ENCODE measurements at regions not wholly inside any gene's neighbourhood (a gene's known extent, or its start where the extent isn't known, plus 50 kb on each side); places are given as distances from the start of the nearest gene placed in this dataset.
A peak's percentile ranks its signal among the peaks of the same experiment; 100 is the strongest.

DNA sequence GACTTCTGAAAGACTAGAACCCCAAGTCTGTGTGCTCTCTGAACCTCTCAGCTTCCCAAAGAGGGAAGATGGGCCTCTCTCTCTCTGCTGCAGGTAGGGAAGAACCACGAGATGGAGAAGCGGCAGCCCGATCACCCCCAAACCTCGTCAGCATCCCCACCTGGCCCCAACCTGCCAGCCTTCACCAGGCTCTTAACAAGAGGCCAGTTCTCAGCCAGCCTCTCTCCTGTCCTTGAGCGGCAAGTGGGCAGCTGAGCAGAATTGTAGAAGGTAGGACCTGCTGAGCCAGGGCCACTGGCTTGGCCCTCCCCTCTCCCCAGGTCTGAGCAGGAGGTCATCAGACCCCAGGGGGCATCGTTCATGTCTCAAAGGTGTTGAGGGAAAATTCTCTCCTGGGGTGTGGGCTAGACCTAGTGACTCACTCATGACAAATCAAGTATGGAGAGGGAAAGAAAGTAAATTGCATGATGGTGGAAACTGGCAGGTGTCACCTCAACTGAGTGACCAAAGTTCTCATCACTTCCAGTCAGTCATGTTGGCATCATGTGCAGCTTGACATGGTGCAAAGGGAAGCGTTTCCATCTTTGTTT, 92.0 kb upstream of the GPR26 start:
- FAIRE-seq (no peak), DNase-seq (ENCODE audit: low read depth) (no peak)
- H3K36me3 ChIP-seq (ENCODE audit: control insufficient read depth, insufficient read depth, low read length): no peaks in the 10 kb centered on the region
- no peak overlapping the region for H3K4me3 ChIP-seq (ENCODE audit: low read depth, low read length)
- TF ChIP-seq, protein P1, sequence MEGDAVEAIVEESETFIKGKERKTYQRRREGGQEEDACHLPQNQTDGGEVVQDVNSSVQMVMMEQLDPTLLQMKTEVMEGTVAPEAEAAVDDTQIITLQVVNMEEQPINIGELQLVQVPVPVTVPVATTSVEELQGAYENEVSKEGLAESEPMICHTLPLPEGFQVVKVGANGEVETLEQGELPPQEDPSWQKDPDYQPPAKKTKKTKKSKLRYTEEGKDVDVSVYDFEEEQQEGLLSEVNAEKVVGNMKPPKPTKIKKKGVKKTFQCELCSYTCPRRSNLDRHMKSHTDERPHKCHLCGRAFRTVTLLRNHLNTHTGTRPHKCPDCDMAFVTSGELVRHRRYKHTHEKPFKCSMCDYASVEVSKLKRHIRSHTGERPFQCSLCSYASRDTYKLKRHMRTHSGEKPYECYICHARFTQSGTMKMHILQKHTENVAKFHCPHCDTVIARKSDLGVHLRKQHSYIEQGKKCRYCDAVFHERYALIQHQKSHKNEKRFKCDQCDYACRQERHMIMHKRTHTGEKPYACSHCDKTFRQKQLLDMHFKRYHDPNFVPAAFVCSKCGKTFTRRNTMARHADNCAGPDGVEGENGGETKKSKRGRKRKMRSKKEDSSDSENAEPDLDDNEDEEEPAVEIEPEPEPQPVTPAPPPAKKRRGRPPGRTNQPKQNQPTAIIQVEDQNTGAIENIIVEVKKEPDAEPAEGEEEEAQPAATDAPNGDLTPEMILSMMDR (IDR thresholded peaks at IDR 0.05; ENCODE audit: insufficient read depth, low read length, severe bottlenecking): no peak
- peaks cover 2% of the 10 kb centered on the region for H3K27me3 ChIP-seq (ENCODE audit: control insufficient read depth, insufficient read depth, low read length)

DNA sequence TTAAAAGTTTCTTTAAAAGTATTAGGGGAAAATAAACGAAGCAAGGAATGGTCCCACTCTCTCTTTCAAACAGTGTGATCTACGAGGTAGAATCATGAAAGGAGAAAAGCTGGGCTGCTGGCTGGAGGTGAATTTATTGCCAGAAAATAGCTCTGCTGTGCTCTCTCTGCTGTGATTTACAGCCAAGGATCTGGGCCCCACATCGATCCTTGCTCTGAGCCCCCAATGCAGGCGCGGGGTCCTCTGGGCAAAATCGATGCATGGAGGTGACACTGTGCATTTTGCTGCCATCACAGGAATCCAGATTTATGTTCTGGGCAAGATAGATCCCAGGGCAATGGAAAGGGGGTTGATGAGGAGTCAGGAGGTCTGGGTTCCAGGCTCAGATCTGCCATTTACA, 91.0 kb upstream of the GPR26 start:
- H3K36me3 ChIP-seq (ENCODE audit: control insufficient read depth, insufficient read depth, low read length): no peaks in the 10 kb centered on the region
- H3K27me3 ChIP-seq (ENCODE audit: control insufficient read depth, insufficient read depth, low read length): peaks cover 2% of the 10 kb centered on the region
- DNase-seq (ENCODE audit: low read depth) (no peak), FAIRE-seq (peak; percentile 36)
- H3K4me3 ChIP-seq (ENCODE audit: low read depth, low read length): no peak overlapping the region
- TF ChIP-seq, protein P1 (IDR thresholded peaks at IDR 0.05; ENCODE audit: insufficient read depth, low read length, severe bottlenecking): no peak

DNA sequence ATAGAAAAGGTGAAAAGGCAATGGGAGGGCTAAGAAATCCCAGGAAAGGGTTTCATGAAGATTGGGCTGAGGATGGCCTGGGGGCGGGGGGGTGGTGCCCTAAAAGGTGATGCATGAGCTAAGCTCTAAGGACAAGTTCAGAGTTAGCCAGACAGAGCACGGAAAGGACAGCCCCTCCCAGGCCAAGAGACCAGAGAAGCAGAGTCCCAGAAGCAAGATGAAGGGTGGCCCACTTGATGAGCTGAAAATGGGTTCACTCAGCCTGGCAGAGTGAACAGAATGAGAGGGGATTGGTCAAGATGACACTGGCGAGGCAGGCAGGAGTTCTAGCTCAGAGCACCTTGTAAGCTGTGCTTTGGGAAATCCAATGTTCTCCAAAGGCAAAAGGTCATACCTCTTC, 89.4 kb upstream of the GPR26 start:
- H3K4me3 ChIP-seq (ENCODE audit: low read depth, low read length): no peak overlapping the region
- DNase-seq (ENCODE audit: low read depth) (no peak), FAIRE-seq (no peak)
- H3K27me3 ChIP-seq (ENCODE audit: control insufficient read depth, insufficient read depth, low read length): peaks cover 2% of the 10 kb centered on the region
- H3K36me3 ChIP-seq (ENCODE audit: control insufficient read depth, insufficient read depth, low read length): no peaks in the 10 kb centered on the region
- TF ChIP-seq, protein P1 (IDR thresholded peaks at IDR 0.05; ENCODE audit: insufficient read depth, low read length, severe bottlenecking): no peak

DNA sequence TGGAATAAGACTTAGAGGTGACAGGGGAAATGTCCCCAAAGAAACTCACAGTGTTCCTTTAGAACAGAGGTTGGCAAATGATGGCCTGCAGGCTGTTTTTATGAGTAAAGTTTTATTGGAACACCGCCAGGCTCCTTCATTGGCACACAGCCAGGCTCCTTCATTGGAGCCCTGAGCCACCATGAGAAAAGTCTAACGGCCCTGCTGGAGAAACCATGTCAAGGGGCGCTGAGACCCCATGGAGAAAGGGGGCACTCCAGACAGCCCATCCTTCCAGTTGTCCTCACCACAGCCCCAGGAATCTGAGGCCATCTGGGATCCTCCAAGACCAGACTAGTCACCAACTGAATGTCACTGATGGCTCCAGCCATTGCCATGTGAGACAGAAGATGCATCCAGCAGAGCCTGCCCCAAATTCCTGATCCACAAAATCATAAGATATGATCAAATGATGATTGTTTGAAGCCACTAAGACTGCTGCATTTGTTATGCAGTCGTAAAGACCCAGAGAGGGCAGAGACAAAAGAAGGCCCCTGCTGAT, 88.2 kb upstream of the GPR26 start:
- no peaks in the 10 kb centered on the region for H3K36me3 ChIP-seq (ENCODE audit: control insufficient read depth, insufficient read depth, low read length)
- TF ChIP-seq, protein P1 (IDR thresholded peaks at IDR 0.05; ENCODE audit: insufficient read depth, low read length, severe bottlenecking): no peak
- H3K27me3 ChIP-seq (ENCODE audit: control insufficient read depth, insufficient read depth, low read length): no peaks in the 10 kb centered on the region
- H3K4me3 ChIP-seq (ENCODE audit: low read depth, low read length): no peak overlapping the region
- no peak for FAIRE-seq
- DNase-seq (ENCODE audit: low read depth): no peak

DNA sequence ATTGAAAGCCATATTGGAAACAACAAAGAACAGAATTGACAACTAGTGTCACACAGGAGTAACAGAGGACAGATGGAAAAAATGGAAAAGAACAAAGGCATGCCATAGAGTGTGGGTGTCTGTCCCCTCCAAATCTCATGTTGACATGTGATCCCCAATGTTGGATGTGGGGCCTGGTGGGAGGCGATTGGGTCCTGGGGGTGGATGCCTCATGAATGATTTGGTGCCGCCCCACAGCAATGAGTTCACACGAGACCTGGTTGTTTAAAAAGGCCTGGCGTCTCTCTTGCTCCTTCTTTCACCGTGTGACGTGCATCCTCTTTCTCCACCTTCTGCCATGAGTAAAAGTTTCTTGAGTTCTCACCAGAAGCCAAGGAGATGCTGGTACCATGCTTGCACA, 87.4 kb upstream of the GPR26 start:
- Histone ChIP-seq H3K27me3 (ENCODE audit: control insufficient read depth, insufficient read depth, low read length) (peaks cover 3% of the 10 kb centered on the region), H3K4me3 (ENCODE audit: low read depth, low read length) (no peak overlapping the region), H3K36me3 (ENCODE audit: control insufficient read depth, insufficient read depth, low read length) (no peaks in the 10 kb centered on the region)
- DNase-seq (ENCODE audit: low read depth) (no peak), FAIRE-seq (peak; percentile 52)
- TF ChIP-seq, protein P1 (IDR thresholded peaks at IDR 0.05; ENCODE audit: insufficient read depth, low read length, severe bottlenecking): no peak

DNA sequence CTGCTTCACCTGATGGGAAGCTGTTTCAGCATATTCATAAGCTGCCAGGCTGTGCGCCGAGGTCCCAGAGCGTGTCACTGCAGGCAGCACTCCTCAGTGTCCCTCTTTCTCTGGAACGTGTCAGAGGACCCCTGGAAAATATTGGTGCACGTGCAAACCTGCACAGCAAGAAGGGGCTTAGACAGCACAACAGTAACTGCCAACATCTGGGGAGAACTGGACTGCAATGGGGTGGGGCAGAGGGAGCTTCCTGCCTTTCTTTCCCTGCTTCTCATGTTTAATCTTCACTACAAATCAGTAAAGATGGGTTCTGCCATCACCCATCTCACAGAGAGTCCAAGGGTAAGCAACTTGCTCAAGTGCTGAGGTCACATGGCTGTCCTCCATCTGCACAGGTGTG, 86.5 kb upstream of the GPR26 start:
- no peak overlapping the region for H3K4me3 ChIP-seq (ENCODE audit: low read depth, low read length)
- DNase-seq (ENCODE audit: low read depth) (no peak), FAIRE-seq (no peak)
- H3K36me3 ChIP-seq (ENCODE audit: control insufficient read depth, insufficient read depth, low read length): no peaks in the 10 kb centered on the region
- TF ChIP-seq, protein P1 (IDR thresholded peaks at IDR 0.05; ENCODE audit: insufficient read depth, low read length, severe bottlenecking): no peak
- H3K27me3 ChIP-seq (ENCODE audit: control insufficient read depth, insufficient read depth, low read length): peaks cover 5% of the 10 kb centered on the region
